ENCODE measurements at regions not wholly inside any gene's neighbourhood (a gene's known extent, or its start where the extent isn't known, plus 50 kb on each side); places are given as distances from the start of the nearest gene placed in this dataset.
A peak's percentile ranks its signal among the peaks of the same experiment; 100 is the strongest.
"Not testable (repeated sequence)": the region's sequence is repeated elsewhere in the genome, so short reads cannot be mapped to it uniquely, and the experiment has no call there.

GRCh38 chr9:73056245-73056644 lies 95.4 kb upstream of the ANXA1 start:
- no peak for DNase-seq (ENCODE audit: low read depth in 4 of 4, low spot score in 3 of 4)

- DNase-seq (ENCODE audit: low read depth in 4 of 4, low spot score in 3 of 4) = no peak
Measured at GRCh38 chr9:73054091-73054490, 97.6 kb upstream of the ANXA1 start.

- no peak for DNase-seq (ENCODE audit: low read depth in 4 of 4, low spot score in 3 of 4)
Measured at GRCh38 chr9:73053543-73053942, 98.1 kb upstream of the ANXA1 start.

- DNase-seq (ENCODE audit: low read depth in 4 of 4, low spot score in 3 of 4) = no peak
Measured at GRCh38 chr9:73050887-73051550, 98.2 kb upstream of the ALDH1A1 start.

- DNase-seq (ENCODE audit: low read depth in 4 of 4, low spot score in 3 of 4) = no peak
Measured at GRCh38 chr9:73050065-73050816, 97.4 kb upstream of the ALDH1A1 start.

GRCh38 chr9:73049280-73049679 lies 96.4 kb upstream of the ALDH1A1 start:
- DNase-seq (ENCODE audit: low read depth in 4 of 4, low spot score in 3 of 4) = no peak

- no peak for DNase-seq (ENCODE audit: low read depth in 4 of 4, low spot score in 3 of 4)
Measured at GRCh38 chr9:73046769-73047168, 93.9 kb upstream of the ALDH1A1 start.

- not testable (repeated sequence) for DNase-seq (ENCODE audit: low read depth in 4 of 4, low spot score in 3 of 4)
Measured at GRCh38 chr9:73044776-73045175, 91.9 kb upstream of the ALDH1A1 start.

- DNase-seq (ENCODE audit: low read depth in 4 of 4, low spot score in 3 of 4) = no peak
Measured at GRCh38 chr9:73042155-73042554, 89.3 kb upstream of the ALDH1A1 start.

- no peak for DNase-seq (ENCODE audit: low read depth in 4 of 4, low spot score in 3 of 4)
Measured at GRCh38 chr9:73039271-73040263, 86.7 kb upstream of the ALDH1A1 start.

GRCh38 chr9:73038613-73039012 lies 85.8 kb upstream of the ALDH1A1 start:
- DNase-seq (ENCODE audit: low read depth in 4 of 4, low spot score in 3 of 4) = no peak

- DNase-seq (ENCODE audit: low read depth in 4 of 4, low spot score in 3 of 4) = no peak
Measured at GRCh38 chr9:73038089-73038509, 85.2 kb upstream of the ALDH1A1 start.

- no peak for DNase-seq (ENCODE audit: low read depth in 4 of 4, low spot score in 3 of 4)
Measured at GRCh38 chr9:73037613-73038012, 84.8 kb upstream of the ALDH1A1 start.

GRCh38 chr9:73034962-73035361 lies 82.1 kb upstream of the ALDH1A1 start:
- no peak for DNase-seq (ENCODE audit: low read depth in 4 of 4, low spot score in 3 of 4)

GRCh38 chr9:73031350-73031749 lies 78.5 kb upstream of the ALDH1A1 start:
- no peak for DNase-seq (ENCODE audit: low read depth in 4 of 4, low spot score in 3 of 4)

- DNase-seq (ENCODE audit: low read depth in 4 of 4, low spot score in 3 of 4) = no peak
Measured at GRCh38 chr9:73030370-73031030, 77.6 kb upstream of the ALDH1A1 start.

- no peak for DNase-seq (ENCODE audit: low read depth in 4 of 4, low spot score in 3 of 4)
Measured at GRCh38 chr9:73029346-73029745, 76.5 kb upstream of the ALDH1A1 start.

- DNase-seq (ENCODE audit: low read depth in 4 of 4, low spot score in 3 of 4) = no peak
Measured at GRCh38 chr9:73026375-73026774, 73.5 kb upstream of the ALDH1A1 start.

GRCh38 chr9:73024601-73025034 lies 71.8 kb upstream of the ALDH1A1 start:
- no peak for DNase-seq (ENCODE audit: low read depth in 4 of 4, low spot score in 3 of 4)

GRCh38 chr9:73023025-73023541 lies 70.2 kb upstream of the ALDH1A1 start:
- peak; percentile 35 to 50 (median 43) for DNase-seq (ENCODE audit: low read depth in 4 of 4, low spot score in 3 of 4)

Data from right renal pelvis (tissue), 4 donors.